Activated effector memory CD4-positive, alpha-beta T cell treated with anti-CD3 and anti-CD28 coated beads, Interleukin-2, amount 50 U/mL, for 16 hours (primary cell): ENCODE measurements at regions not wholly inside any gene's neighbourhood (a gene's known extent, or its start where the extent isn't known, plus 50 kb on each side); places are given as distances from the start of the nearest gene placed in this dataset.

Source experiments
- DNase-seq: peaks from one replicate; pipeline ENCODE4 v3.0.0-alpha.2; 2020

DNA sequence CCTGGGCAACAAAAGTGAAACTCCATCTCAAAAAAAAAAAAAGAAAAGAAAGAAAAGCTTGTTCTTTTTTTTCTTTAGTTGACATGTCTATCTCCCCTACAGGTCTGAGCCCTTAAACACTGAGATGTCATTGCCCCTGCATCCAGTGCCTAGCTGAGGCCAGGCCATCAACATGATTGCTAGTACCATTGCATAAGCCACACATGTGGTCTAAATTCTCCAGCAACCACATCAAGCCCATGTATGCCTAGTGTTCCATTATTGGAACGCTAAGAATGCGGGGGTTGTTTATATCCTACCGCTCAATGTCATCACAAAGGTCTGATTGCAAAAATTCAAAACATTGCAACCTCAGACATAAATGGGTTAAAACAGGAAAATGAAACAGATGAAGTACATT is 62.7 kb downstream of the NPTX2 start:
- DNase-seq: no peak

DNA sequence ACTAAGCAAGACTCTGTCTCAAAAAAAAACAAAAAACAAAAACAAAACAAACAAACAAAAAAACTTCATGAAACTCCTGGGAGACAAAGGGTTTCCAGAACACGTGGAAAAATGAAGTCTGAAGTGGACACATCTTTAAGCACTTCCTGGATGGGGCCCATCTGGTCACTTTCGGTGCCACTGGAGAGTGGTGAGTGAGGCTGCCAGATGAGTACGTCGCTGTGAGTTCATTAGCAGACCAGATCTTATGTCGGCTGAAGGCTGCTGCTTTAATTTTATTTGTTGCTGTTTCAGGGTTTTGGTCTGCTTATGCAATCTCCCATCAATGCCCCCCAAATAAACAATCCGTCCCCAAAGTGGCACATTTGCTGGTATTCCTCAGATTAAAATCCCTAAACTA is 64.4 kb downstream of the NPTX2 start:
- DNase-seq: no peak

DNA sequence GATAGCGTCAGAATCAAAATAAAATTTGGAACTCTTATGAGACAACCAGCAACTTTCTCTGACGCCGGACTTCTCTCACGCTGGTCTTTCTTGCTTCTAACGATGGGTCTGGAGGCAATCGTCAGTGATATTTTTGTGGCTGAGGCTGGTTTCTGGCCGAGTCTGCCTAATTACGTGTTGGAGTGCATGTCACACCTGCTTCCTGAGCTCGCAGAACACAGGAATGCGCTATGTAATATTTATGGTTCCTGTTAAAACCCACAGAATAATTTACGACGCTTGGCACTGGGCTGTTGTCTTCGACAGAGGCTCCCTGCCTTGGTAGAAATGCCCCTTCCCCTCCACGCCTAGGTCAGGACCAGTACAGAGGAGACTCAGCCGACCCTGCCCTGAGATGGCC is 64.9 kb downstream of the NPTX2 start:
- no peak for DNase-seq

DNA sequence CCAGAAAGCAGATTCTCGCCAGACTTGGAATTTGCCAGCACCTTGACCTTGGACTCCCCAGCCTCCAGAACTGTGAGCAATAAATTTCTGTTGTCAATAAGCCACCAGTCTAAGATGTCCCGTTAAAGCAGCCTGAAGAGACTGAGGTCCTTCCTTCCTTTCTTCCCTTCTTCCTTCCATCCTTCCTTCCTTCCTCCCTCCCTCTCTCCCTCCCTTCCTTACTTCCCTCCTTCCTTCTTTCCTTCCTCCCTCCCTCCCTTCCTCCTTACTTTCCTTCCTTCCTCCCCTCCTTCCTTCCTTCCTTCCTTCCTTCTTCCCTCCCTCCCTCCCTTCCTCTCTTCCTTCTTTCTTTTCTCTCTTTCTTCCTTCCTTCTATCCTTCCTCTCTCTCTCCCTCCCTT is 66.4 kb downstream of the NPTX2 start:
- DNase-seq: no peak

DNA sequence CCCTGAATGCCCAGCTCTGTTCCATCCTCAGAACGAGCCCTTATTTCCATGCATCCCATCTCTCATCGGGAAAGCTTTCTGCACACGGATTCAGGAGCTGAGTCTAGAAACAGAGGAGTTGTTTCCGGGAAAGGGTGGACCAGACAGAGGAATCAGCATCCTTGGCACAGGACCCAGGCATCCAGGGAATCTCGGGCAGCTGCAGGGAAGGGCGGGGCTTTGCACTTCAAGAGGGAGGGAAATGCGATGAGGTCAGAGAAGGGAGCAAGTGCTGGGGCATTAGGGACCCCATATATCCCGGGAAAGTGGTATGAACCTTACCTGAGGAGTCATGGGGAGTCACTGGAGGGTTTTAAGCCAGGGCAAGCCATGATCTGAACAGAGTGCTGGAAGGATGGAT is 68.5 kb downstream of the NPTX2 start:
- DNase-seq: no peak

DNA sequence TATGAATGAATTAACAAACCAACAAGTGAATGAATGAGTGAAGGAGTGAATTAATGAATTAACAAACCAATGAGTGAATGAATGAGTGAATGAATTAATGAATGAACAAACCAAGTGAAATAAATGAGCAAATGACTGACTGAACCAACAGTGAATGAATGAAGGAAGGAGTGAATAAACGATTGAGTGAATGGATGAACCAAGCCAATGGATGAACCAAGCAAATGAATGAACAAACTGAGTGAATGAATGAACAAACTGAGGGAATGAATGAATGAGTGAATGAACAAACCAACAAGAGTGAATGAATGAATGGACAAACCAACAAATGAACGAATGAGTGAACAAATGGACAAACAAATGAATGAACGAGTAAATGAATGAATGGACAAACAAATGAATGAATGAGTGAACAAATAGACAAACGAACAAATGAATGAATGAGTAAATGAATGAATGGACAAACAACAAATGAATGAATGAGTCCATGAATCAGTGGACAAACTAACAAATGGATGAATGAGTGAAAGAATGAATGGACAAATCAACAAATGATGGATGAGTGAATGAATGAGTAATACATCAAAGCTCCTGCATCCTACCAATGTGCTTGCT is 69.5 kb downstream of the NPTX2 start:
- DNase-seq: no peak

DNA sequence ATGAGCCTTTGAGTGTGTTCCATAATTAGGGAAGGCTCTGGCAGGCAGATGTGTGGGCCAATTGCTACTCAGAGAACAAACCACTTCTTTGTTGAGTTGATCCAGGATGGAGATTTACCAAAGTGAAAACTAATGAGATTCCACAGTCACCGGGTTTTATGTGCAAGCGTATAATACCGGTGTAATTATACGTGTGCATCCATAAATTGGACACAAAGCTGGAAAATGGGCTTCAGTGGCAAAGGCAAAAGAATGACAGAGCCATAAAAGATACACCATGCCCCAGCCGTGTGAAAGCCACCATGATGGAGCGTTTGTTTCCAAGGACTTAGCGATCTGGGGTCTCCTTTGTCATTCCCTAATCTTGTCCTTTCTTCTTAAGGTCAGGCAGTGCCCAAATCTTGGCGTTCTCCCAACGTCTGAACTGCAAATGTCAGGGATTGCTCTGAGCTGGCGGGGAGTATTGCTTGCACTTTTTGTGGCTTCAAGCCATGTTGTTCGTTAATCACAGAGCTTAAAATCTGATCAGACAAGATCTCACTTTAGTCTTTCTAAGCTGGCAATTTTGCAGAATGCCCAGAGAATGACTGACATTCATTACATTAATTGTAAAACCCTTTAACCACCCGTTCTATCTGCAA is 70.1 kb downstream of the NPTX2 start:
- DNase-seq: no peak

DNA sequence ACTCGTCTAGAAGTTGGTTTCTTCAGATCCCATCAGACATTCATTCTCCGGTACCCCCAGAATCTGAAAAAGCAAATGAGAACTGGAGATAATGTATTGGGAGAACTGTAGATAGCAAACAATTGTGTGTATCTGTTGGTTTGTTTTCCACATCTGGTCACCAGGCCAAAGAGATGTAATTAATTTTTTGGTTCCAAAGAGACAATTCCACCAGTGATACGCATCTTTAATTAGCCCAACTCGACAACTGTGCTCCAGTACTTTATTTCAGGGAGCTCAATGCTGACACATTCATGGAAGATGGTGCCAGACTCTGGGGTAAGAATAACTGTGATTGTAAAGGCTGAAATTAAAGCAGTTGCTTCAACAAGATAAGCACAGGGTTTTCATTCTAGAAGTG is 74.5 kb downstream of the NPTX2 start:
- no peak for DNase-seq

DNA sequence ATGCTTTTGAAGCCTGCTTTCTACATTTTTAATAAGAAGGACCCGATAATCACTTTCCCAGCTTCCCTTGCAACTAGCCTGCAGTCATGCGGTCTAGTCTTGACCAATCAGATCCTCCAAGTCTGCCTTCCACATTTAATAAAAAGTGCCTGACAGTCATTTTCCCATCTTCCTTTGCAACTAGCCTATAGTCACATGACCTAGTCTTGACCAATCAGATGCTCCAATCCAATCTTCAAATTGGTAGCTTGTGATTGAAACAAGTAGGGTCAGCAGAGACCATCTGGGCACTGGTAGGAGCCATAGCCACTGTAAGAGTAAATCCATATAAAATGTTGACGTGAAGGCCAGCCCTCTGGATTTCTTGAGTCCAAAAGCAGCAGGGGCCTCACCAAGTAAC is 80.0 kb downstream of the NPTX2 start:
- DNase-seq: no peak

DNA sequence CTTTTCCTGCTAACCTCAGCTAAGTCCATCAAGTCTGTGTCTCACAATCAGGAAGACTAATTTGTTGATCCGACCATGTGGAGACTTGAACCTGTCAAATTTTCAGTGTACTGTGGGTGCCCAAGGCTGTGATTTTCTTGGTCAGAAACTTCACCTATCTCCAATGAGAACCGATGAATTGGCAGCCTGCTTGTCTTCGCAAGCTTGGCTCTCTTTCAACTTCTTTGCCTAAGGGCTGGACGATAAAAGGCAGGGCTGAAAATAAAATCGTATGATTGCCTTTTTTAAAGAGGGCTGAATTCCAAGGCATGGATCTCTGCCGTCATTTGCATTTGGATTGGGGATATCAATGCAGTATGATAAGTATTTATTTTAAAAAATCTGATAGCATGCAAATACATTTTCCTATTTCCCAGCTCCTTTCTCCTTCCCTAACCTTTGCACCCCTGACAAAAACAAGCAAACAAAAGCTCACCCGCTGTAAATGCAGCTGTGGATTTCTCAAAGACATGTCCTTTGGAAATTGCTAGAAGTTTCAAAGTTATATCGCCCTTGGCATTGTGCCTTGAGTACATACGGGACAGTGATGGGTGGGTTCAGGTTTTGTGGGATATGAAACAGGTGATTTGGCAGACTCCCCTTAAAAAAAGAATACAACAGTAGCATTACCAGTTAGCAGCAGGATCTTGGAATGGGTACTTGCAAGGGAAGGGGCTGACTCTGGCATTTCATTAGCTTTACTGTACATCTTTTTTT is 80.6 kb downstream of the NPTX2 start:
- DNase-seq: no peak

DNA sequence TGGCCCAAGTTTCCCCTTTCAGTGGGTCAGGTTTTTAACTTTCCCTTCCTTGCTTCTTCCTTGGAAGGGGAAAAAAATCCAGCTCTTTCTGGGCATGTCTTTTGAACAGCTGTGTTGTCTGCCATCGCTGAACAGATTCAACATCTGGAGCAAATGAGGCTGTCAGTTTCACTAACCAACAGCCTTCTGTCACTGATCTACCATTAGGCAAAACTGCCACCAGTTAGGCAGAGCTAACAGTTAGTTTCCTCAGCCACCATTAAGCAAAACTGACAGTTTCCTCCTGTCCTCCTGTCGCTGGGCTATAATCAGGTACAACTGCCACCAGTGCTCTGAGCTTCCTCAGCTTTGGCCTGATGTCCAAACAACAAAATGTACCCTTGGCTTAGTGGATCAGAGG is 81.9 kb downstream of the NPTX2 start:
- no peak for DNase-seq

DNA sequence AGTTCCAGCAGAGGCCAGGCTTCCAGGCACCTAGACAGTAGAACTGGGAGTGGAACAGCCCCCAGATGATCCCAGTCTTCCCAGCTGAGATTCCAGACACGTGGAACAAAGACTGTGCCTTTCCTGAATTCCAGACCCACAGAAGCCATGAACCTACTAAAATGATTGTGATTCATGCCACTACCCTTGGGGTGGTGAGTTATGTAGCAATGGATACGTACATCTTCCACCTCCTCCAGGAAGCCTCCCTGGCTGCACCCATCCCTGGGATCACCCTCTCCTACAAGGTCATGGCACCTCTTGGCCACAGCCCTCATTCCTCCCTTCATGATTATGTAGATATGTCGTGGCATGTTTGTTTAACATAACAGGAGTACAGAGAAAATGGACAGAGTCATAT is 83.4 kb downstream of the NPTX2 start:
- DNase-seq: no peak

DNA sequence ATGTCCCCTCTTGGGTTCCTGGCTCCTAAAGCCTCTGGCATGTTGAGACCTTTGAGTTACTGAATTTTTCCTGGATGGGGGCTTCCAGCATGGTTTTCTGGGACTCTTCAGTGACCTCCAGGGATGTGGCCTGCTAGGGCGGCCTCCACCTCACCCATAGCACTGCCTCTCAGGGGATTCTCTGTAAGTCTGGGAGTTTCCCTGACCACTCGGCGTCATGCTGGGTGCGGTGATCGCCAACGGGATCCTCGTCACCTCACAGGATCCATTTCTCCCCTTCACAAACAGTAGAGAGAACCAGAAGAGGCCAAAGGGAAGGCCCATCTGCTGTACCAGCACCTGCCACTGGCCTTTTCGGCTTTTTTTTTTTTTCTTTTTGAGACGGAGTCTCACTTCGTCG is 84.3 kb downstream of the NPTX2 start:
- no peak for DNase-seq

DNA sequence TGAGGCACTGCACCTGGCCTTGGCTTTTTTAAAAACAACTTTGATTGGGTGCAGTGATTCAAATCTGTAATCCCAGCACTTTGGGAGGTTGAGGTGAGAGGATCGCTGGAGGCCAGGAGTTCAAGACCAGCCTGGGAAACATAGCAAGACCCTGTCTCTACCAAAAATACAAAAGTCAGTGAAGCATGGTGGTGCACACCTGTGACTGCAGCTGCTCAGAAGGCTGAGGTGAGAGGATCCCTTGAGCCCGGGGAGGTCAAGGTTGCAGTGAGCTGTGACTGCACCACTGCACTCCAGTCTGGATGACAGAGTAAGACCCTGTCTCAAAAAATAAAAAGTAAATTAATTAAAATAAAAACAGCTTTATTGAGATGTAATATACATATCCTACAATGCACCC is 84.9 kb downstream of the NPTX2 start:
- DNase-seq: no peak

DNA sequence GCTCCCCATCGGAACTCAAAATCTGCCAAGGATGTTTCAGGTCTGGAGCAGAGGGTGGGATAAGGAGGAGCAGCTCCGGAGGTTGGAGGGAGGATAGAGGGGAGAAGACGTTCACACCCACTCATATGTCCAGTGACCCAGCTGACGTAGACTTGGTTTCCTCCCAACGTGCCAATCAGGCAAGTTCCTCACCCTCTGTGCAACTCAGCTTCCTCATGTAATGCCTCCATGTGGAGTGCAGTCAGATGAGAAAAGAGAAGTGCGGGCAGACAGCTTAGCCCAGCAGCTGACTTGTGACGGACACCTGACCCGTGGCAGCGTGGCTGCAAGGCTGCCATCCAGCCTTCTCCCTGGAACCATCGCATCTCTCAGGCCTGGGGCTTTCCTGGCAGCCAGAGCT is 86.8 kb downstream of the NPTX2 start:
- no peak for DNase-seq

DNA sequence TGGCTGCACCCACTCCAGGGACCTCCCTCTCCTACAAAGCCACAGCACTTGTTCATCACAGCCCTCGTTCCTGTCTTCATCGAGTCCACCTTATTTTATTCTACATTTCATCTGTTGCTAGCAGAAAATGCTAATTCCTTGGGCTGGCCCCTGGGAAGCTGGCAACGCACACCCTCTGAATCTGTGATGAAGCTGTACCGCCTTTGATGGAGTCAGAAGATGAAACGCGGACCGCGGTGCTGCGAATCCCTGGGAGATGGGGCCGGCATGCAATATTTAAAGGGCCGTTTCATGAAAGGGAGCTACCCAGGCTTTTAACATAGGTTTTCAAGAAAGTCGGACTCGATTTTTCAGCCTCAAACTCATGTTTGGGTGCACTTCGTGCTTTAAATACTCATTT is 88.5 kb downstream of the NPTX2 start:
- no peak for DNase-seq

DNA sequence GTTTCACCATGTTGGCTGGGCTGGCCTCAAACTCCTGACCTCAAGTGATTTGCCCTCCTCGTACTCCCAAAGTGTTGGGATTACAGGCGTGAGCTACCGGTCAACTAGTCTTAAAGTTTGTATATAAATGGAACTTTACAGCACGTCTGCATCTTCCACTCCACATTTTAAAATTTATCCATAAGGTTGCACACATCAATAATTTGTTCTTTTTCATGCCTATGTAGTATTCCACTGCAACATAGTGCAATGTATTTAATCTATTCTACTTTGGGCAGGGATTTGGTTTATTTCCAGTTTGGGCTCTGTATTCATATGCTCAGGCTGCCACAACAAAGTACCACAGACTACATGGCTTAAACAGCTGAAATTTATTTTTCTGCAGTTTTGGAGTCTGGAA is 90.0 kb downstream of the NPTX2 start:
- no peak for DNase-seq

DNA sequence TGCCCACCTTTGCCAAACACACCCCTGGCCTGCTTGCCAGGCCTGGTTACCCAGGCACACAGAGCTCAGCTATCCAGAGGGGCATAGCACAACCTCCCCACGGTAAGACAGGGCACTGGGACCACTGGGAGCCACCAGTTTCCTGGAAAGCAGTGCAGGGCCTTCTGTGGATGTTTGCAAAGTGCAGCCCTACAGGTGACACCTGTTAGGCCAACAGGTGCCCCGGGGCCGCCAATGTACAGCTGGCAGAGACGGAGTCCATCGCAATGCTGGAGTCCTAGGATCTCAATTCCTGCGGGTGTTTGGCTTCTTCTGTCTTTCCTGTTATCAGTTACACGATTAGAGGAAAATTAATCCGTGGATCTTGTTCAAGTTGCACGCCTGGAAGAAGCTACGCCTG is 94.9 kb downstream of the NPTX2 start:
- DNase-seq: no peak

DNA sequence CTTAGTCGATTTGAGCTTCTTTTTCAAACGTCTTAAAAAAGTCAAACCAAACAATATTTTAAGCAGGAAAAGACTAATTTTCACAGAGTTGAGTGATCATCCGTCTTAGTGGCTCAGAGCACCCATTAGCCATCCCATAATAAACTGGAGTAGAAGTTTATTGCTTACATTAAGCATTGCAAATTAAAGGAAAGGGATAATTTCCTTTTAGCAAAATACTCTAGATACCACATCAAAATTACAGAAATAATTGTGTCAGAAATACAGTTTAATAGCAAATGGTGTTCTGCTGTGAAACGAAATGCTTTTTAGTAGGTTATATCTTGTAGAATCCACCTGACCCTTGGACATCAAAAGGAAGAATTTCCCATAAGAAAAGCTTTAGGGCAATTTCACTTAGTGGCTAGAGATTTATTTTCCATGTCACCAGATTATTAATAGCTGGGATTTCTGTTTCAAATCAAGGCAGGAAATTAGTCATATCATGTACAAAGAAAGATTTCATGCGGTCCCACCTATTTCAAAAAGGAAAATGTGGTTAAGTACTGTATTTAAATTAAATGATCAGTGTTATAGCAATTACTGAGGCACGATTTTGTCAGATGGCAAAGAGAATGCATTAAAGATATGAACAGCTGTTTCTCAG is 96.2 kb downstream of the NPTX2 start:
- no peak for DNase-seq

DNA sequence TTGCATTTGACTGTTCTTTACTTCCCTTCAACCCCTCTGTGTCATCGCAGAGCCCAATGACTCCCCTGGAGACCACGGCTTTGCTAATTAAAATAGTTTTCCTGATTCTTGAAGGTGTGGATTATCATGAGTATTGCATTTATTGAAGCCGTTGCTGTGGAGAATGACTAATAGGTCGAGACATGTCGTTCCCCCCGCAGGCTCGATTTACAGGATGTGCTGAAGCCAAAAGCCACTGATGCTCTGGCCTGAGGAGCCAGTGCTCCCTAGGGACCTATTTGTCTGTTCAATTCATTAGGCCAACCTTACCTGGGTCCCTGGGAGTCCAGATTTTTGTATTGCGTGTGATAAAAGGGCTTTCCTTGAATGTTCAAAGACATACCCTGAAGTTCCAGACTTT is 102.3 kb downstream of the NPTX2 start:
- no peak for DNase-seq

DNA sequence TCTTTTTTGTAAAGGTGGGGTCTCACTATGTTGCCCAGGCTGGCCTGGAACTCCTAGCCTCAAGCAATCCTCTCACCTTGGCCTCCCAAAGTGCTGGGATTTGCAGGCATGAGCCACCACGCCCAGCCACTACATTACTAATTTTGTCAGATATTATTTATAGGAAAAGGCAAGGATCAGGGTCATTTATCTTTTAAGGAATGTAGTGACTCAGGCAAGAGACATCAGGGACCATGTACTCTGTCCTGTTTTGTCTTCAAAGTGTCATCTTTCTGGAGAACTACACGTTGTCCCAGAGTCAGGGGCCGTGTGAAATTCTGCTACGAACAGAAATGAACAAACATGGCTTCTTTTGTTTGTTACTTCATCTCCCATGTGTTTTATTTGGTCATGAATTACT is 105.3 kb downstream of the NPTX2 start:
- no peak for DNase-seq

DNA sequence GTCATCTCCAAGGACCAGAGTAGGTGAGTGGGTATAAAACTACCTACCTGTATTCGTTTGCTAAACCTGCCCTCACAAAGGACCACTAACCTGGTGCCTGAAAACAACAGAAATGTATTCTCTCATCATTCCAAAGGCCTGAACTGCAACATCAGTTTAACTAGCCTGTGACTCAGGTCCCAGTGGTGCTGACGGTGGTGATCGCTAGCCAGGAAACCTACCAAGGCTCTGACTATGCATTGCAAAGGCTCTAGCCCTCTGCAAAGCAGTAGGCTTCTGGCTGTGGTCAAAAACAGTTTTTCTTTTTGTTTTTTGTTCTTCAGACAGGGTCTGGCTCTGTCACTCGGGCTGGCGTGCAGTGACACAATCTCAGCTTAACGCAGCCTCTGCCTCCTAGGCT is 107.5 kb downstream of the NPTX2 start:
- peak; percentile 13 for DNase-seq

DNA sequence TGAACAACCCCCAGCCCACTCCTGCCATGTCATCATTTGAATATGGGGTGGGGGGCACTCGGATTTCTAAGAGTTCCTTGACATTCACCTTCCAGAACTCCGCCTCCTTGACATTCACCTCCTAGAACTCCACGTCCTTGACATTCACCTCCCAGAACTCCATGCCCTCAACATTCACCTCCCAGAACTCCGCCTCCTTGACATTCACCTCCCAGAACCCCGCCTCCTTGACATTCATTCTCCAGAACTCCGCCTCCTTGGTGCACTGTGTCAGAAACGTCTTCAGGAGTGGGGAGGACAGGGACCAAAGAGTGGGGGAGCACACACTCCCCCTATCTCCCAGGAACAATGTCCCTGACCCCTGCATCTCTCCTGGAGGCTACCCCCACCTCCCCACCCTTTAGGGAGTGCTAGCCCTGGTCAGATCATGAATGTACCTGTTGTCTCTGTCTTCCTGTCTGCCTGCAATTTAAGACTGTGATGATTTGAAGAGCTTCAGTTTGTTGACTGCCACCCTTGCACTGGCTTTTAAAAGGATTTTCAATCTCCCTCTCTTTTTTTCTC is 110.1 kb downstream of the NPTX2 start:
- peak; percentile 21 for DNase-seq

DNA sequence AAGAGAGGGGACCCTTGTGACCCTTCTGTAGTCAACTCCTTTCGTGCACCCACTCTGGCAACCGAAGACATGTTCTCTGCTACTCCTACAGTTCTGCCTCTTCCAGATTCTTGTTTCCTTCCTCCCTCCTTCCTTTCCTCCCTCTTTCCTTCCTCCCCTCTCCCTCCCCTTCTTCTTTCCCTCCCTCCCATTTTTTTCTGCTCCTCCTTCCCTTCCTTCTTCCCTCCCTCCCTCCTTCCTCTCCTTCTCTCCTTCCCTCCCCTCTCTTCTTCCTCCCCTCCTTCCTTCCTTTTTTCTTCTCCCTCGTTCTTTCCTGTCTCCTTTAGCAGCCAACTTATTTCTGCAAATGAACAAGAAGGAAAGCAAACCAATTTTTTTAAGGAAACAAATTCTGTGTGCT is 111.5 kb downstream of the NPTX2 start:
- DNase-seq: no peak
